ENCODE measurements at regions not wholly inside any gene's neighbourhood (a gene's known extent, or its start where the extent isn't known, plus 50 kb on each side); places are given as distances from the start of the nearest gene placed in this dataset.

GRCh38 chr6:166813461-166813860 lies 142.9 kb downstream of the RNASET2 start:
- no peaks in the 10 kb centered on the region for H3K9me3 ChIP-seq
- intact Hi-C loops (cut with DNase I) = no loop called here
- no peaks in the 10 kb centered on the region for H3K4me1 ChIP-seq
- no peaks in the 10 kb centered on the region for H3K36me3 ChIP-seq
- H3K4me3 ChIP-seq = no peak overlapping the region
- ATAC-seq (no peak), DNase-seq (no peak)
- no peak overlapping the region for H3K27ac ChIP-seq
- no peak for TF ChIP-seq CTCF (IDR thresholded peaks at IDR 0.05)
- H3K27me3 ChIP-seq = no peaks in the 10 kb centered on the region

GRCh38 chr6:166810864-166811263 lies 145.5 kb downstream of the RNASET2 start:
- H3K9me3 ChIP-seq = peaks cover 14% of the 10 kb centered on the region
- H3K27me3 ChIP-seq = no peaks in the 10 kb centered on the region
- DNase-seq = no peak
- no peak for TF ChIP-seq CTCF (IDR thresholded peaks at IDR 0.05)
- H3K36me3 ChIP-seq = no peaks in the 10 kb centered on the region
- ATAC-seq = no peak
- H3K4me3 ChIP-seq = no peak overlapping the region
- H3K4me1 ChIP-seq = no peaks in the 10 kb centered on the region
- no peak overlapping the region for H3K27ac ChIP-seq
- intact Hi-C loops (cut with DNase I) = no loop called here

- no peak for DNase-seq
- Histone ChIP-seq H3K27ac (no peak overlapping the region), H3K36me3 (no peaks in the 10 kb centered on the region), H3K4me1 (no peaks in the 10 kb centered on the region), H3K4me3 (no peak overlapping the region), H3K27me3 (no peaks in the 10 kb centered on the region), H3K9me3 (peaks cover 14% of the 10 kb centered on the region)
- intact Hi-C loops (cut with DNase I) = no loop called here
- TF ChIP-seq CTCF (IDR thresholded peaks at IDR 0.05) = no peak
- ATAC-seq = no peak
Measured at GRCh38 chr6:166809721-166810120, 146.6 kb downstream of the RNASET2 start.

GRCh38 chr6:166806962-166807757 lies 149.2 kb downstream of the RNASET2 start:
- DNase-seq (no peak), ATAC-seq (no peak)
- H3K36me3 ChIP-seq = no peaks in the 10 kb centered on the region
- intact Hi-C loops (cut with DNase I) = no loop called here
- no peaks in the 10 kb centered on the region for H3K27me3 ChIP-seq
- no peak overlapping the region for H3K4me3 ChIP-seq
- H3K9me3 ChIP-seq = peaks cover 14% of the 10 kb centered on the region
- H3K27ac ChIP-seq = no peak overlapping the region
- H3K4me1 ChIP-seq = no peaks in the 10 kb centered on the region
- TF ChIP-seq CTCF (IDR thresholded peaks at IDR 0.05) = no peak

- no peak for ATAC-seq
- no peak overlapping the region for H3K27ac ChIP-seq
- no peak for DNase-seq
- H3K4me1 ChIP-seq = no peaks in the 10 kb centered on the region
- peaks cover 14% of the 10 kb centered on the region for H3K9me3 ChIP-seq
- no peaks in the 10 kb centered on the region for H3K27me3 ChIP-seq
- intact Hi-C loops (cut with DNase I) = no loop called here
- no peak overlapping the region for H3K4me3 ChIP-seq
- H3K36me3 ChIP-seq = no peaks in the 10 kb centered on the region
- TF ChIP-seq CTCF (IDR thresholded peaks at IDR 0.05) = no peak
Measured at GRCh38 chr6:166806217-166806838, 150.0 kb downstream of the RNASET2 start.

Measured in upper lobe of right lung (tissue), 1 donor.